ENCODE measurements at regions not wholly inside any gene's neighbourhood (a gene's known extent, or its start where the extent isn't known, plus 50 kb on each side); places are given as distances from the start of the nearest gene placed in this dataset.

DNA sequence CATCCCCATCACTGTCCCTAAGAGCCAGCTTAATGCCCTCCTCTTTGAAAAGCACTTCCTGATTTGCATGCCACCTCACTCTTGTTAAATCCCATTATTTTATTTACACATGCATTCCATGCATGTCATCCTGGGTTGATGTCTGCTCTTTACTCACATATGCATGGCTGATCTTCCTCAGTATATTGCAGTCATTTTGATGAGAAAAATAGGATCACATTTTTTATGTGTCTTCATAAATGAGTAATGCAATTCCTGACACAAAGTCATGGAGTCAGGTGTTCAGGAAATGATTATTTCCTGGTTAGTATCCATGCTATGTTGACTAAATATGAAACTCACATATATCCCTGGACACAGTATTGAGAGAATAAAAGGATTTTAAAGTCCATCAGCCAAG, 204.7 kb downstream of the SLIT2 start:
- no peak for DNase-seq

DNA sequence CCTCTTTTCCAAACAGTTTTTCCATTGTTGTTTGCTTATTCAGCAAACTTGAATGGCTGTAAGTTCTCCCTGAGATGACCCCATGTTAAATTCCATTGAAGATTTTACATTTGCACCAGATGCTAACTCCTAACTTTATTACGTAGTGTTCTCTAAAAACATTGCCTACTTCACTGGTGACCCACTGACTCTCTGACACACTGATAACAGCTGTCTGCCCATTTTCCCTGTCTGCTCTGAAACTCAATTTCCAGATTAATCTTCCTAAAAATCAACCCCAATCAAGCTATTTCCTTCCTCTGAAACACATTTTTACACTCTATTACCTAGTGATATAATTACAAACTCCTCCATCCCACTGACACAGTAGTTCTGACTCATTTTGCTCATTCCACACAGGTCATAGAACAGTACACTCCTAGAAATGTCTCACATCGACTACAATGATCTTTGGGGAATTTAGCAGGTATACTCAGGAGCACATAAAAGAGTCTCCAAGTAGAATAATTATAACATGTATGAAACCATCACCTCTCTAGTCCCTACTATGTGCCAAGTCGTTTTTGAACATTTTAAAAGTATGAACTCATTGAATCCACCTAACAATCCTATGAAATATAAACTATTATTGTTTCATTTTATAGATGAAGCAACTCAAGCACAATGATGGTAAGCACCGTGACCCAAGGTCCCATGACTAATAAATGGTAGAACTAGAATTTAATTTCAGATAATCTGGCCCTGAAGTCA, 210.9 kb downstream of the SLIT2 start:
- no peak for DNase-seq

DNA sequence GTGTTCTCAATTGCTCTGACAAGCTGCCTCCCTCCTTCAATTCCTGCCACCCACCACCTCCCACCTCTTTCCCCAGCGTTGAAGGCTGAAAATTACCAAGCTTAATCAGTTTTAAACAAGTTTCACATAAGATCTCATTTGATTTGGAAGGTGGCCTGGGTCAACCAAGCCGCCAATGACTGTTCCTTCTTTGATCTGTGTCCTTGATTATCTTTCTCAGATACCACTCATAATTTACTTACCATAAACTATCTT, 211.4 kb downstream of the SLIT2 start:
- DNase-seq, result no peak

DNA sequence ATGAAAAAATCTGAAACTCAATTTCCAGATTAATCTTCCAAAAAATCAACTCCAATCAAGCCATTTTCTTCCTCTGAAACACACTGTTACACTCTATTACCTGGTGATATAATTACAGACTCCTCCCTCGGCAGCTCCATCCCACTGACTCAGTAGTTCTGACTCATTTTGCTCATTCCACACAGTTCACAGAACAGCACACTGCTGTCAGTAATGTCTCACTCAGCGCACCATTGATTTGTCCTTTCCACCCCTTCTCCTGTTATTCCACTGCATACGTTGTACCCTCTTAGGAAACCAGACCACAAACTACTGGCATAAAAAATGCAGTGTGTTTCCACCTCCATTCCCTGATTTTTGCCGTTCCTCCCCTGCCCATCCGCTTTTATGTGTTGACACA, 212.7 kb downstream of the SLIT2 start:
- no peak for DNase-seq

DNA sequence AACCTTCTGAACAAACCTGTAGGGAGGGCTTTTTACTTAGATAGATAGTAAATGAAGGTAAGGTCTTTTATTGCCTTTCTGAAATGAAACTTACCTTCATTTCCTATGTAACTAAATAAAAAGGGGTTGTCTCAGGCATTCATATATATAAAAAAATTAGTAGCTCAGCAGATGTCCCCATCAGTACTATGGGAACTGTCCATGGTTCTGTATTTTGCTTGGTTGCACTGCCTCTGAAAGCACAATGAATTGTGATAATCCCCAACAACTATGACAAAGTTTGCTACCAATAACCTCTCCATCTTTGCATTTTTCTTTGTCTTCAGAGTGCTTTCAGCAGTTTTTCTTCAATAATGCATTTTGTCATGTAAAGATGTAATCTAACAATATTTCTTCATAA, 222.4 kb downstream of the SLIT2 start:
- no peak for DNase-seq

DNA sequence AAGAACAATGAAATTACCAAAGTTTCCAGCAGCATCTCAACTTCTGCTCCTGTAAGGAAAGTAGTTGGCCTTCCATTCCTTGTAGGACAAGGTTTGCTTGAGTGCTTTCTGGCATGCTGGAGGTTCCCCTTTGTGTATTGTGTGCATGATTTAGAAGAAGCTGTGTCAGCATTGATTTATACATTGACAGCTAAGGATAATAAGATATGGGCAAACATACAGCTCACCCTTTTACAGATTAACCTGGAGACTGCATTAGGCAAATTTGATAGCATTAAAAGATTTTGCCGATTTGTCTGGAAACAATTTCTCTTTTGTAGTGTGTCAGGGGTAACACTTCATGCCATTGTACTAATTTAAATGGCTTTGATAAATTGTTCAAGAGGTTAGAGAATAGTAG, 221.8 kb upstream of the PACRGL start:
- no peak for DNase-seq

DNA sequence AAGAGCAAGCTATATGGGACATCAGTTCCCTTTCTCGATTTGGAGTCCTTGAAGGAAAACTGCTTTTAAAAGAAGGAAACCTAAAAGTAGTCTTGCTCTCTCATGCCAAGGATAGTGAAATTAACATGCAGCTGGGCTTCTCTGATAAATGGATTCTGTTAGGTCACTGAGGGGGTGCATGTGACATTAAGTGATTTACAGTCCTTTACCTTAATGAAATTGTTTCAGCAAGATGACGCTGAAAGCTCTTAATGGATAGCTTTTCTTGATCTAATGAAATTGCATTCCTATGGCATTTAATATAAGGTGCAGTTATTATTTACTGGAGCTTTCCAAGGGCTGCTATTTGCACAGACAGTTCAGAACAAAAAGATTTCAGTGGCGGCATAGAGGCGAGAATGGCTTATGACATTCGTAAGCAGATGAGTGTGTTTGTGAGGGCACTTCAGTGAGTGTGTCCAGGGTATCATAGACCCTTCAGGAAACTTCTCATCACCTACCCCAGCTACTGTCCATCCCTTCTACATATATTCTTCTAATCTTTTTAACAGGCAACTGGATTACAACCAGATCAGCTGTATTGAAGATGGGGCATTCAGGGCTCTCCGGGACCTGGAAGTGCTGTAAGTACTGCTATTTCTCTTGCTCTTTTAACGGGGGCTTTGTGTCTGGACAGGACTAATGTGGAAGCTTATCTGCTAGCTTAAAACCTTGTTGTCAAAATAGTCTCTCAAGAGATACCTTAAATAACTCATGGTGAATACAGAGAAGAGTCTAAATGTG, 219.9 kb upstream of the PACRGL start:
- DNase-seq, result no peak

DNA sequence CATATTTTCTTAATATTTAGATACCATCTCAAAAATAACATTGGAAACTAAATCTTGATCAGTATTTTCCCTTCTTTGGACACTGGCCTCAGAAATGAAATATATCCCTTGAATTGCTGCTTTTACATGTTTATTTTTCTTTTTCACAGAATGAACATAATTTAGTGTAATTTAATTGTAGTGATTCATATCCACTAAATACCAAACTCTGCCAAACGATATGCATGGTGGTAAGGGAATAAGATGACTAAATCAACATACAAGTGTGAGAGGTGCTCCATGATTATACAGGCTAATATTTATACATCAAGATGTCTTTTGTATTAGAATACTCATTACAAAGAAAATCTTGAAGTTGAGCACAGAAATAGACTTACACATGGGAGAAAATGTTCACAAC, 216.8 kb upstream of the PACRGL start:
- DNase-seq, result no peak

DNA sequence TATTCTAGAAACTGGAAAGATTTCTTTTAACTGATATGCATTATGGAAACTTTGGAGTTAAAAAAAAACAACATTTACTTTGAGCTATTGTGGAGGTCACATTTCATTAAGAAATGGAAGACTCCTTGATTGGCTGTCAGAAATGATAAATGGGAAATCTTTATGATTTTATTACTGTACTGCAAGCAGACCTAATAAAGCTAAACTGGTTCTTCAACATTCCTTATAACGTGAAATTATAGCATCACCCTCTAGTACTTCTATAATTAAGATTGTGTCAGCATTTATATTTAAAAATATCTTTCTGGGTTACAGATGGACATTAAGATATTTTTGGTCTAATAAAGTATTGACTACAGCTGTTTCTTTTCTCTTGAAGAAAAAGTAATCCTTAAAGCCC, 213.8 kb upstream of the PACRGL start:
- no peak for DNase-seq

DNA sequence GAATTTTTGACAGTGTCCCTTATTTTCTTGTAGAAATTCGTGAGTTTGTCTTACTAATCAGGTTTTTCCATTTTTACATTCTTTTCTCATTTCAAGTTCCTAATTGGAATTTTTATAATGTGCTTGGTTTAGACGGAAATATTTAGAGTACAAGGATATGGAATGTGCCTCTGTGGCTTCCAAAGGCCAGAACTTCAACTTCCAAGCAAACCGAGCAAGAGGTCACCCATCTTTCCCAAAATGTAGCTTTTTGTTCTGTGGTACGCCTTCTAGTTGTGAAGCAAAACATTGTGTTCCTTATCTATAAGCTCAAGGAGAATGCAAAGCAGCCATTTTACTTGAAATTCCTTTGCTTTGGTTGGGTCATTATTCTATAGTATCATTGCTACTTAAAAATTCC, 212.8 kb upstream of the PACRGL start:
- DNase-seq, result no peak

DNA sequence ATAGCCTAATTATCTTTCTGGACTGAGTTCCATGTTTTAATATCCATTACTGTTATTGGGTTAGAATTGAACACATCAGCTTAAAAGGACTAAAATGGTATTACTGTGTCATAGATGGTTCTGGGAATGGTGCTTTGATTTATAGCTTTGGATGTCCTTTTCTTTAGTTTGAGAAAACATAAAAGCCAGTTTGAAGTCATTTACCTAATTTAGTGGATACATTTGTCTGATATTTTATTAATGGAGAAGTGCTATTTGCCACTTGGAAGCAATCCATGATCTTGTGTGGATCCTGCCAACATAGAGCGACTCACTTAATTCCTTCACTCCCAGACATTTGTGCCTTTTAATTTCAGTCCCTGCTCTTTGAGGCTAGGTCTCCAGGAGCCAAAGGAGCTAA, 212.4 kb upstream of the PACRGL start:
- no peak for DNase-seq

DNA sequence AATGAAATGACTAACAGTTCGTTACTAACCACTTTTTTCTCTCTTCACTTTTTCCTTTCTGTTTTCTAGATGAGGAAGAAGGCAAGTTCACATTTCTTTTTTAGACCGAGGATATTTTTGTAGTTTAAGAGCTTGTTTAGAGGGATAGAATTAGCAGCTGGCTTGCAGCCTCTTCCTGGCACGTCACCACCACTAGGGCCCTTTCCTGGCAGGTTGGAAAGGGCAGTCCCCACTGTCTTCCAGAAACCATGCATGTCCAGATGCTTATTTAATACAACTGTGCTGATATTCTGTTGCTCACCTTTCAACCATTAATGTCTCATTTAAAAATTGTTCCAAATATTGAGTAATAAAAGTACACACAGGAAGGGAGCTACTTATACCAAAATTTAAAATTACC, 209.5 kb upstream of the PACRGL start:
- no peak for DNase-seq

DNA sequence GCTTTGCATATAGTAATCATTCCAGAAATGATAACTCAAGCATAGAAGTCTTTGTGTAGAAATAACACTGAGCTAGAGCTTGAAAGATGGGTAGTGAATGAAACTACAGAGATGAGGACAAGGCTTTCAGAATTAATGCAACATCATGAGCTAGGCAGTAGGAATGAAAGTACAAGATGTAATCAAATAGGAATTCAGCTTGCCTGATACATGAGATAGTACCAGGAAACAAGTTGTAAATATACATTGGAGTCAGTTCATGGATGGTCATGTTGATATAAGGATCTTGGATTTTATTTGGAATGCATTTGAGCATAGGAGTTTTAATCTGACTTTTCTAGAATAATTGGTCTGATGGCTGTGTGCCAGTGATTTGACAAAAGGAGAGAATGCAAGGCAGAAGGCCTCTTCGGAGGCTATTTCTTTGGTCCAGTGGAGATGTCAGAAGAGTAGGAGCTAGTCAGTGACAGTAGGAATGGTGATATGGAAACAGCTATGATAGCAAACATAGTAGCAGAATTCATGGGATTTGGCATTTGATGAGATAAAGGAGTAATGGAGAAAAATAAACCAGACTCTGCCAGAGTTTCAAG, 206.4 kb upstream of the PACRGL start:
- no peak for DNase-seq

DNA sequence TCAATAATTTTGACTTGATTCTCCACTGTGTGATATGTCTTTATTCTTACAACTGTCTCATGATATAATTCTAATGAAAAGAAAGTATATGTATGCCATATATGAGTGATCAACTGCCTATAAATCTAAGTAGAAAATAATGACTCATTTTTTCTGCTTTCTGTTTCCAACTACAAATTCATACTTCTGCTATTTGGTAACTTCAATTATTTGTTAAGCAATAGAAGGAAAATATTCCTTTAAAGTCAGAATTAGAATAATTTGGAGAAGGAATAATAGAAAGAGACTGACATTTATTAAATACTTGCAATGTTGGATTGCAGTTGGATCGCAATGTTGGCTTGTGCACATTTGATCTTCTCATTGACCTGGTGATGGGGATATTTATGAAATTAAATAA, 204.2 kb upstream of the PACRGL start:
- DNase-seq, result no peak

DNA sequence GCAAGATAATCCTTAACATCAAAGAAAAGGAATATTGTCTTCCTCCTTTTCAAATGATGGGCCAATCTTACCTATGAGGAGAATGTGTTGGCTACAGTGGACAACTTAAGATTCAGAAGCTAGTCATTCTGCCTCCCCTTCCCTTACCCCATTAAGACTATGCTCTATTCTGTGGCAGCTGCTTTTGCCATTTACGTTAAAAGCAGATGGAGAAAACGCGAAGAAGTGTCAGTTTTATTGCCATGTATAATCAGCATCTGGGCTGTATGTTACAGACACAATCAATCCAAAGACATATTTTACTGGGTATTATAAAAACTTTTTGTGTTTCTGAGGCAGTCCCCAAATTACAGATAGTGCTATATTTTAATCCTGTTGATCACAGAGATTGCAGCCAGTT, 196.1 kb upstream of the PACRGL start:
- DNase-seq, result no peak

DNA sequence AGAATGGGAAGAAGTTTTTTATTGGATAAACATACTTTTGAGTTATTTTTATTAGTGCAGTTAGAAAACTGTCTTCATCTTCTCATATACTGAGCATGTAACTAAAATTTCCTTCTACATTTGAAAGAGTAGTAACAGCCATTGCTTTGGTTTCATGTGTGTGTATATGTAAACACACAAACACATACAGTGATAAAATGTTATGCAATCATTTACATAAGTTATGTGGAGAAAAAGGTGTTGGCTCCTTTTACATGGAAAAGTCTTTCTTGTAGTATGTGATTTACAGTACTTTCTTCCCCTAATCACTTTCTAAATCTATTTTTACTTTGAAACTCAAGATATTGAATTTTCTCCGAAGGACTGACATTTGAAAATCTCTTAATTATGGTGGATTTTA, 194.3 kb upstream of the PACRGL start:
- no peak for DNase-seq

DNA sequence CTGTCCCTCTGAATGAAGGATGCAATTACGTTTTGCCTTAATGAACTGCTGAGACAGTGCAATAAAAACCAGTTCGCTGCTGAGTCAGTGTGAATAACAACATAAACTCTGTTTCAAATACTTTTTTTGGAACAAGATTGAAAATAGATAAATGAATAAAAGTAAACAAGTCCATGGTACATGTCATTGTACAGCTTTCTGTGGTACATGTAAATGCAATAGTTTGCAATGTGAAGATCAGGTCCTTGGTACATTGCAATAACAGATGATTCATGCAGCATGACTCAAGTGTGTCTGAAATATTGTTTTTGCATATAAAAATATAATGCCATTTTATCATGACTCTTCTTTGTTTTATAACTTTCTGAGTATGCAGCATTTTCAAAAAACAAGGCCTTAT, 193.4 kb upstream of the PACRGL start:
- DNase-seq, result no peak

DNA sequence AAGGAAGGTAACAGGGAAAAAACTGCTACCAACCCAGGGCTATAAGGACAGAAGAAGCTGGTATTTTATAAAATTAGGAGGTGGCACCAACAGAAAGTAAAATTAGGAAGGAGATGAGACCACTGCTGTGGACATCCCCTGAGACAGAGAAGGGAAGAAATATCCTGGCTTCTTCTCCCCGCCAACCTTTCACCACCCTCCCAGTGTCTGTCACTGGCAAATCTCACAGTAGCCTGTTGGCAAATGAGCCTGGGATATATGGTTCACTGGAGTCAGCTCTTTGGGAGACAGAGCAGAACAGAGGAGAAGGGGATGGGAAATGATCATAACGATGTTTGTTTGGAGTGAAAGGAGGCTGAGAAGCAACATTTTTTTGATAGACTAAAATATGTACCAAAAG, 190.9 kb upstream of the PACRGL start:
- DNase-seq, result no peak

DNA sequence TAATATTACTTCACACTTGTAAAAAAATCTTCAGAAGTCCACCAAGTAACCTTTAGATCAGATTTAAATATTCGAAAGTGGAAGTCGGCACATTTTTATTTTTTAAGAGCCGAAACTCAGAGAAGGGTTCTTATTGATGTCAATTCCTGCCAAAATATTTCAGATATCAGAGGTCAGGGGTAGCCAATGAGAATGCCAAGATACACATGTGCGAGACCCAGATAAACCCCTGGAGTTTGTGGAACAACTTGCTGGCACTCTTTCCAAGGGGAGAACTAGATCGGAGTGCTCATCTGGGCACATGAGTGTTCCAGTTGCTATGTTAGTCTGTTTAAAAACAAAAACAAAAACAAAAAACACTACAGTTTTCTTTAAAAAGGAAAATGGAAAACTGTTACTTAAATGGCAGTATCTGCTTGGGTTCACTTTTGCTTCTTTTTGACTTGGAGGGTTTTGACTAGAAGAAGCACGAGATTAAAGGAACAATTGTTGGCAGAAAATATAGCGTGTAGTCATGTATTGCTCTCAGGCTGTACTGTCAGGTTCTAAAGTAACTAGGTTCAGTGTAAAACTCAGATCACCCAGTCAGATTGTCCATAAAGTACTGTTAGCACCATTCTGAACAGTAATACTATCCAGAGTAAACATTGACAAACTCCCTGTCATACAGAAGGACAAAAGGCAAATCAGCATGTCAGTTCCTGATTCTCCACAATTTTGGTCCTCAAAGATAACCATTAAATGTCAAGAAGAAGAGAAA, 188.0 kb upstream of the PACRGL start:
- no peak for DNase-seq

DNA sequence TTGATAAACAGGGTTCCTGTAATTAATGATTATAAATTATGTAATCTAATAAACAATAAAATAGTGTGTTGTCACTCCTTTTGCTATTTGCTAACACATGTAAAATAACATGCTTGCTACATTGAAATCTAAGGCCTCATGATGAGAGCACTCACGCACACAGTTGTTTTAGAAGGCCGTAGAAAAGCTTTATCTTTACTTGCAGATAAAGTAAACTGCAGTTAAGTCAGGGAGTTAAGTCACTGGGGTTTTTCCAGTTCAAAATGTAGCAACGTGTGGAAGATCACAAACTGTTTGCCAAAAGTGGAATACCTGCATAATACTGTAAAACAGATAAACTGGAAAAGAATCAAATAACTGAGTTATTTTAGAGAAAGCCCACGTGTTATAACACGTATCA, 187.3 kb upstream of the PACRGL start:
- no peak for DNase-seq

DNA sequence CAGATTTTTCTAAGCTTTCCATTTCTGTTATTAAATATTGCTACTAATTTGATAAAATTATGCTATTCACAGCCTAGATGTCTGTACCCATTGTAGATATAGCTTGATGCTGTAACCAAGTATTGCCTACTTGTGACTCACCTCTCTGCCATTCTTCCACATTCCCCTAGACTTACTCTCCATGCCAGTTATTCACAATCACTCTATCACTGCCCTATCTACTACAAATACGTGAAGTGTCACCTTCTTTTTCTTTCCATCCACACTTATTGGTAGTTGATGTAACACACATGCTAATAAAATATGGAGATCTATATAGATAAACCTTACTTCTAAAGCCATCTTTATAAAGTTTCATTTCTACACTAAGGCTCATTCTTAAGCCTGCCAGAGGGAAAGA, 179.4 kb upstream of the PACRGL start:
- no peak for DNase-seq

DNA sequence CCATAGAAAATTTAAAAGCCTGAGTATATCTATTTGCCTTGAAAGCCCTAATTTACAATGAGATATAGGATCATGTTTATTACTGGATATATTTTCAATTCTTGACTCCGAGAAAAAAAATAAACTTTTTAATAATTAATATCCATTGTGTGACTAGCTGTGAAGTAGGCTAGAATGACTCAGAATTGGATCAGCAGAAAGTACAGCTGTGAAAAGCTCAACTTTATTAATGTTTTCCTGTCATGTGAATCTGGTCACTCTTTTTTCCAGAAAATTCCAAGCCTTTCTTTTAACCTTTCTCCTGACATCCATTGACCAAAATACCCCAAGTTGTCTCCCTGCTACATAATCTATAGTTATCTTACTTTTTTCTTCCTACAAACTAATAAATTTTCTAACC, 171.8 kb upstream of the PACRGL start:
- DNase-seq, result no peak

DNA sequence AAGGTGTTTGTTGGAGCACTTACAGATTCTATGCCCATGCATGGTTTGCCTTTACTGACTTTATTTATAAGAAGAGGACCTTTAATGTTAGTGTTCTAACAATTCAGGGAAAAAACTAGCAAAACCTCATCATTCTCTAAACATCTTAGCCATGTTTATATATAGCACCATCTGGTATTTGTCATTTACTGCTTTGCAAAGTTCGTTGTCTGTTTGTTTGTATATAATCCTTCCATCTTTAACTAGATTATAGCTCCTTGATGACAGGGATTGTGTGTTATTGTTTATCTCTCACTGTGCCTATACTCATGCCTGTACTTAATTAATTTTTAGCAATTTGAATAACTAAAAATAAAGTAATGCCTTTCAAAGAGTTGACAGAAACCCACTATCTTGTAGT, 170.6 kb upstream of the PACRGL start:
- no peak for DNase-seq
